ENCODE measurements at regions not wholly inside any gene's neighbourhood (a gene's known extent, or its start where the extent isn't known, plus 50 kb on each side); places are given as distances from the start of the nearest gene placed in this dataset.

- no peak for TF ChIP-seq CTCF (IDR thresholded peaks at IDR 0.05)
- no peak for DNase-seq
Observed at GRCh38 chr14:84013424-84013823, 1516.5 kb upstream of the FLRT2 start.

GRCh38 chr14:84017495-84017894 lies 1512.4 kb upstream of the FLRT2 start:
- H3K4me1 ChIP-seq = no peaks in the 10 kb centered on the region
- no peaks in the 10 kb centered on the region for H3K27me3 ChIP-seq (ENCODE audit: low read depth)
- H3K4me3 ChIP-seq = no peak overlapping the region
- peaks cover 5% of the 10 kb centered on the region for H3K9me3 ChIP-seq
- no peaks in the 10 kb centered on the region for H3K36me3 ChIP-seq
- H3K27ac ChIP-seq = no peak overlapping the region
- DNase-seq (no peak), ATAC-seq (no peak)
- no peak for TF ChIP-seq CTCF (IDR thresholded peaks at IDR 0.05)
- intact Hi-C loops (cut with DNase I) = no loop called here

More at GRCh38 chr14:84013424-84013823, 1516.5 kb upstream of the FLRT2 start:
- Histone ChIP-seq H3K27ac (no peak overlapping the region), H3K36me3 (no peaks in the 10 kb centered on the region), H3K27me3 (ENCODE audit: low read depth) (no peaks in the 10 kb centered on the region), H3K4me1 (no peaks in the 10 kb centered on the region), H3K4me3 (no peak overlapping the region), H3K9me3 (no peaks in the 10 kb centered on the region)
- intact Hi-C loops (cut with DNase I) = no loop called here
- ATAC-seq = no peak

- H3K27me3 ChIP-seq (ENCODE audit: low read depth) = no peaks in the 10 kb centered on the region
- H3K9me3 ChIP-seq = peaks cover 5% of the 10 kb centered on the region
- H3K4me3 ChIP-seq = no peak overlapping the region
- intact Hi-C loops (cut with DNase I) = no loop called here
- no peak overlapping the region for H3K27ac ChIP-seq
- H3K4me1 ChIP-seq = no peaks in the 10 kb centered on the region
- no peaks in the 10 kb centered on the region for H3K36me3 ChIP-seq
- DNase-seq (no peak), ATAC-seq (no peak)
- no peak for TF ChIP-seq CTCF (IDR thresholded peaks at IDR 0.05)
Observed at GRCh38 chr14:84021433-84021832, 1508.5 kb upstream of the FLRT2 start.

- intact Hi-C loops (cut with DNase I) = no loop called here
- Histone ChIP-seq H3K4me3 (no peak overlapping the region), H3K27ac (no peak overlapping the region), H3K27me3 (ENCODE audit: low read depth) (no peaks in the 10 kb centered on the region), H3K4me1 (no peaks in the 10 kb centered on the region), H3K9me3 (peaks cover 5% of the 10 kb centered on the region), H3K36me3 (no peaks in the 10 kb centered on the region)
- no peak for TF ChIP-seq CTCF (IDR thresholded peaks at IDR 0.05)
- ATAC-seq (no peak), DNase-seq (no peak)
Observed at GRCh38 chr14:84024231-84024820, 1505.6 kb upstream of the FLRT2 start.

GRCh38 chr14:84025106-84026012 lies 1504.6 kb upstream of the FLRT2 start:
- Histone ChIP-seq H3K27ac (no peak overlapping the region), H3K4me1 (no peaks in the 10 kb centered on the region), H3K9me3 (peaks cover 4% of the 10 kb centered on the region), H3K4me3 (no peak overlapping the region), H3K36me3 (no peaks in the 10 kb centered on the region), H3K27me3 (ENCODE audit: low read depth) (no peaks in the 10 kb centered on the region)
- DNase-seq (no peak), ATAC-seq (no peak)
- intact Hi-C loops (cut with DNase I) = no loop called here
- TF ChIP-seq CTCF (IDR thresholded peaks at IDR 0.05) = no peak
